ENCODE measurements at regions not wholly inside any gene's neighbourhood (a gene's known extent, or its start where the extent isn't known, plus 50 kb on each side); places are given as distances from the start of the nearest gene placed in this dataset.

DNA sequence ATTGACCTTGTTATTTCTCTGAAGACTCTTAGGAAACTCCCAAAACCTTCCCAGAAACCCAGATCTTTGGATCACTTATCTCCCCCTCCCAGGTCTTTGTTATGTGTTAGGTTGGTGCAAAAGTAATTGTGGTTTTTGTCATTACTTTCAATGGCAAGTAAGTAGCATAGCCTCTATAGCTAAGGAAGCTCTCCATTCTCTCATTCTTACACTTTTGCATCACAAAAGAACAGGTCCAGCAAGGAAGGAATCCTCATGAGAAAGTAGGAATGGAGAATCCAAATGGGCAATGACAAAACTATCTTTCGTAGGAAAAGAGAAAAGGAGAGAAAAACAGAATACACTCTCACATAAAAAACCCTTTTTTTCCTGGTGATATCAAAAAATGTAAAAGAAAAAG lies 81.3 kb upstream of the ELAVL2 start:
- no peak for DNase-seq

DNA sequence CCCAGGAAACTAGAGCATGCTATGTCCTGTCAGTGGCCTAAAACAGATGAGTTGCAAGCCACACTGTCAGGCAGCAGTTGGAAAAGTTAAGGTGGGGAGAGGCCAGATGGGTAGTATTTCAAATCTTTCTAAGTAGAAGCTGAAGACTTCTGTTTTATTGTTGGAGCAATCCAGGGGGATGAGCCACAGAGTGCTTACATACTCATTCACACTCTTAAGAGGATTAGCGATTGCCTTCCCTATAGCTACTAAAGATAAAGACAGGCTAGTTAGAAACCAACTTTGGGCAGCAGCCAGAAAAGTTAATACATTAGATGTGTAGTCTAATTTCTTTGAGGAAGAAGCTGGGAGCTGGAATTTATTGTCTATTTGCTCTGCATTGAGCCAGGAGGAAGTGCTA lies 61.7 kb upstream of the ELAVL2 start:
- DNase-seq = no peak
